ENCODE measurements at regions not wholly inside any gene's neighbourhood (a gene's known extent, or its start where the extent isn't known, plus 50 kb on each side); places are given as distances from the start of the nearest gene placed in this dataset.
"Not testable (repeated sequence)": the region's sequence is repeated elsewhere in the genome, so short reads cannot be mapped to it uniquely, and the experiment has no call there.

DNA sequence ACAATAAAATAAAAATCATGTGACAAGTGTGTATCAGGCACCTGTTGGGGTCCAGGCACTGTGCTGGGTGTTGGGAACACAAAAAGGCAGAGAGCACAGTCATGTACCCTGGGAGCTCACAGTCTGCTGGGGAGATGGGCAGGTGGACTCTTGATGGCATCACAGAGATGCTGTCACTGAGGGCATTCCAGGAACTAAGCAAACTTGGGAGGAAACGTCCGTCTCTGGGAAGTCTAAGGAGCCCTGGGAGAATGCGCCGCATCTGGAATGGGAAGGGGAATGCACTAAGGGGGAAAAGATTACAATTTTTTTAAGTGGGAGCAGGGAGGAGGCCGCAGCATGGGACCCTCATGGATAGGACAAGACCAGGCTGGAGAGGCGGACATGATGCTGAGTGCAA is 80.9 kb upstream of the ZNF423 start:
- intact Hi-C loops (cut with DNase I), result no loop called here
- peak; percentile 41 for DNase-seq (ENCODE audit: low spot score)

DNA sequence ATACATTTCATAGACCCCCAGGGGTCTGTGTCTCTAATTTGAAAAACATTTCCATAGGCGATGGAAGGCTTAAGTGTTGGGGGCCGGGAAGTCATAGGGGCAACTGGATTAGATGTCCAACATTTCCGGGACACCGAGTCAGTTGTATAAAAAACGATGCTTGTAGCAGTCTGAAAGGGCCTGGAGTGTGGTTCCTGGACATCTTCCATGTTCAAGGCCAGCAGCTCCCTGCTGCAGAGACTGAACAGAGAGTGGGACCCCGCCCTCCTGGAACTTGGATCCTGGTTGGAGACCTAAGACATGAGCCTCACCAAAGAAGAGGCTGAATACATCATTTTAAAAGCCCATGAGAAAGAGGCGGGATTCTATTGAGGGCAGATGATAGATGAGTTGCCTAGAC is 82.0 kb upstream of the ZNF423 start:
- peak; percentile 45 for DNase-seq (ENCODE audit: low spot score)
- intact Hi-C loops (cut with DNase I), result no loop called here

DNA sequence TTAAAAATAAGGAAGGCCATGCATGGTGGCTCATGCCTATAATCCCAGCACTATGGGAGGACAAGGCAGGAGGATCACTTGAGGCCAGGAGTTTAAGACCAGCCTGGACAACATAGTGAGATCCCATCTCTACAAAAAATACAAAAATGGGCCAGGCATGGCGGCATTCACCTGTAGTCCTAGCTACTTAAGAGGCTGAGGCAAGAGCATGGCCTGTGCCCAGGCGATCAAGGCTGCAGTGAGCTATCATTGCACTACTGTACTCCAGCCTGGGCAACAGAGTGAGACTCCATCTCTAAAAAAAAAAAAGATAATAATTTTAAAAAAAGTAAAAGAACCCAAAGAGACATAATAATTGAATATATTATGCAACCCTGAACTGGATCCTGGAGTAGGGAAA is 83.6 kb upstream of the ZNF423 start:
- DNase-seq (ENCODE audit: low spot score), result peak; percentile 32
- intact Hi-C loops (cut with DNase I), result no loop called here

DNA sequence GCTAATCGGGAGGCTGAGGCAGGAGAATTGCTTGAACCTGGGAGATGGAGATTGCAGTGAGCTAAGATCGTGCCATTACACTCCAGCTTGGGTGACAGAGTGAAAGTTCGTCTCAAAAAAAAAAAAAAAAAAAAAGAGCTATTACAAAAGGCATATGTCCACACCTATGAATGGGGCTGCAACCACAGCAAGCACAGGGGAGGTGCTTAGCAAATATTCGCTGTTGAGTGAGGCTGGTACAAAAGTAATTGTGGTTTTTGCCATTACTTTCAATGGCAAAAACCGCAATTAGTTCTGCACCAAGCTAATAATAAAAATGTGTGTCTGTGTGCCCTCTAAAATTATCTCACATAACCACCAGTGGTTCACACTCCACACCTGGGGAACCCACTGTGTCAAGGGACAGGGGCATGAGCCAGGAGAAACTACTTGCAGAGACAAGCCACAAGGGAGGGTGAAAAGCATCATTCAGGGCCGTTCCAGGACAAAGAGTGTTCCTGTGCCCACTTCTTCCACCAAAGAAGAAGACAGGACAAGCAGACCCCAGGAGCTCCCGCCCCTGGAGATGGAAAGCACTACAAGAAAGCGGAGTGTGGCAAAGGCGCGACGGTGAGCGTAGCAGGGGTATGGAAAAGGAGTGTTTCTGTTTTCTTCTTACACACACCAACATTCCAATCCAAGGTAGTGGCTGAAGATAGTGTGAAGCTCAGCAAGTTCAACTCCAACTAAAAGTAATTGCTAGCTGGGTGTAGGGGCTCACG is 84.4 kb upstream of the CNEP1R1 start:
- peak; percentile 64 for DNase-seq (ENCODE audit: low spot score)
- intact Hi-C loops (cut with DNase I), result no loop called here

DNA sequence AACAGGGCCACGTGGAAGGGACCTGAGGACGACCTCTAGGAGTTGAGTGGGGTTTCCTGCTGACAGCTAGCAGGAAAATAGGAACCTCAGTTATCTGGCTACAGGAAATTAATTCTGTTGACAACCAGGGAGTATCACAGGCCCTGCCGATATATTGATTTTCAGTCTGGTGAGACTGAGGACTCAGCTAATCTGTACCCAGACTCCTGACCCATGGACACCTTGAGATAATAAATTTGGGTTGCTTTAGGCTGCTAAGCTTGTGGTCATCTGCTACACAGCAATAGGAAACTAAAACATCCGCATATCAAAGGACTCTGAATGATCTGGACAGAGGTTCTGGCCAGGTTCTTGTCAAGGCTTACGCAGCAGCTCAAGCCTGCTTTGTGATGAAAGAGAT is 80.8 kb upstream of the CNEP1R1 start:
- intact Hi-C loops (cut with DNase I), result no loop called here
- DNase-seq (ENCODE audit: low spot score), result no peak

DNA sequence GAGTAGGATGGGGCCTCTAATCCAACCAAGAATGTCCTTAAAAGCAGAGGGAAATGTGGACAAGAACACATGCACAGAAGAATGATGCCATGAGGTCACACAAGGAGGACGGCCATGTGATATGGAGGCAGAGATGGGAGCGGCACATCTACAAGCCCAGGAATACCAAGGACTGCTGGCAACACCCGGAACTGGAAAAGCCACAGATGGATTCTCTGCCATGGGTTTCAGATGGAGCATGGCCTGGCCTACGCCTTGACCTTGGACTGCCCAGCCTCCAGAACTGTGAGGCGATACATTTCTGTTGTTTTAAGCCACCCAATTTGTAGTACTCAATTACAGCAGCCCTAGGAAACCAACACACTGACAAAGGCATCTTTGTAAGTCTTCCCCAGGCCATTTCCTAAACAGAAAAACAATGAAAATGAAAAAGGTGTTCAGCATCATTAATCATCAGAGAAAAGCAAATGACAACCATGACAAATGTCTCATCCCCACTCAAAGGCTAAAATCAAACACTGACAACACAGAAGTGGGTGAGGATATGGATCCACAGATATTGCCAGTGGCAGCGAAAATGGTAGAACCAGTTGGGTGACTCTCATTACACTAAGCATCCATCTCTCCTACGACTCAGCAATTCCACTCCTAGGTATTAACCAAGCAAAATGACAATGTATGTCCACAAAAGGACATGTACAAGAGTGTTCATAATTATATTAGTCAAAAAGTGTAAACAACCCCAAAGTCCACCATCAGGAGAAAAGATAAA is 76.9 kb upstream of the CNEP1R1 start:
- intact Hi-C loops (cut with DNase I), result no loop called here
- DNase-seq (ENCODE audit: low spot score), result peak; percentile 13

DNA sequence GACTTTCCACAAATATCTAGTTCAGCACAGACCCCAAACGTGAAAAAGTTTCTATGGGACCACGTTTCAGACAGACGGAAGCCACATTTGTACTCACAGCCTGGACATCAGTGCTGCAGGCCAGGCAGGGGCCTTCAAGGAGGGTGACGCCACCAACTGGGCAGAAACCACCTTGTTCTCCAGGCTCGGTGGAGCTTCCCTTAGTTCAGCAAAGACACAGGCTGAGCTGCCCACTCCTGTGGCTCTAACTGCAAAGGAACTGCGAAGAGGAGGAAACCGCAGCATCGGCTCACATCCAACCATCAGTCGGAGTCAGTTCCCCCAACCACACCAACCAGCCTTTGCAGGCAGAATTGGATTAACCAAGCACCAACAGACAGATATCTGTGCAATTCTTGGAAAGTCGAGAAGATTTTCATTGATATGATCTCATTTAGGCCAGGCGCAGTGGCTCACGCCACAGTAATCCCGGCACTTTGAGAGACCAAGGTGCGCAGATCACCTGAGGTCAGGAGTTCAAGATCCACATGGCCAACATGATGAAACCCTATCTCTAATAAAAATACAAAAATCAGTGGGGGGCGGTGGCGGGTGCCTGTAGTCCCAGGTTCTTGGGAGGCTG is 73.3 kb upstream of the CNEP1R1 start:
- intact Hi-C loops (cut with DNase I), result no loop called here
- peak; percentile 51 for DNase-seq (ENCODE audit: low spot score)

DNA sequence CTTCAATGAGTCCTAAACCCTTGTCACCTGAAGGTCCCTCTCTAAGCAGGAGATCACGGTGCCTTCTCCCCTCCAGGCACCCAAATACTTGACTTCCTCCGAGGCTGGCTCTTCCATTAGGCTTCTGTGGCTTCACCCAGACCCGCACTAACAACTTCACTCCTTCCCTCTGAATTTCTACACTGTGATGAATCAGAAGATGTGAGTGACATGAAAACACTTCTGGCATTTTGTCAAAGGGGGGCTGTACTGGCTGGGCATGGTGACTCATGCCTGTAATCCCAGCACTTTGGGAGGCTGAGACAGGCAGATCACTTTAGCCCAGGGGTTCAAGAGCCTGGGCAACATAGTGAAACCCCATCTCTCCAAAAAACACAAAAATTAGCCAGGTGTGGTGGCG is 72.6 kb upstream of the CNEP1R1 start:
- intact Hi-C loops (cut with DNase I), result no loop called here
- DNase-seq (ENCODE audit: low spot score), result peak; percentile 8

DNA sequence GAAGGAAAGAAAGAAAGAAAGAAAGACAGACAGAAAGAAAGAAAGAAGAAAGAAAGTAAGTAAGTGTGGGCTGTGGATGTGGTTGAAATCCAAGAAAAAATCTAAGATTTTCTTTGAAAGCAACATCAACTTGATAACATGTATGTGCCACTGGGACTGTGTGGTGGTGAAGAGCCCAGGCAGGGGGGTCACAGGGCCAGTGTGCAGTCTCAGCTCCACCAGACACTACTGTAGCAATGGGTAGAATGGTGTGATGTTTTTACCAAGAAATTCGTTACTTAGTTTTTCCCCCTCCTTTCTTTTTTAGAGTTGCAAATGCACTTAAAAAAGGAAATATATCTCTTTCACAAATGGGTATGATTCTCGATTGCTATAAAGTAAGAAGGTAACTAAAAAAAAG is 71.9 kb upstream of the CNEP1R1 start:
- DNase-seq (ENCODE audit: low spot score), result no peak
- intact Hi-C loops (cut with DNase I), result no loop called here

DNA sequence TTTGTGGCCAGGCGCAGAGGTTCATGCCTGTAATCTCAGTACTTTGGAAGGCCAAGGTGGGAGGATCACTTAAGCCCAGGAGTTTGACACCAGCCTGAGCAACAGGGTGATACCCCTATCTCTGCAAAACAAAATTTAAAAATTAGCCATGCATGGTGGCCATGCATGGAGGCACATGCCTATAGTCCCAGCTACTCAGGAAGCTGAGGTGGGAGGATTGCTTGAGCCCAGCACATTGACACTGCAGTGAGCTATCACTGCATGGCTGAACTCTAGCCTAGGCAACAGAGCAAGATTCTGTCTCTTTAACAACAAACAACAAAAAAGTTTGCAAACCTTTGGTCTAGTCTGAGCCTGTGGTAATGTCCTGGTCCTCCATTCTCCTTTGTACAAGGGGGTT is 69.2 kb upstream of the CNEP1R1 start:
- intact Hi-C loops (cut with DNase I), result no loop called here
- DNase-seq (ENCODE audit: low spot score), result peak; percentile 32

DNA sequence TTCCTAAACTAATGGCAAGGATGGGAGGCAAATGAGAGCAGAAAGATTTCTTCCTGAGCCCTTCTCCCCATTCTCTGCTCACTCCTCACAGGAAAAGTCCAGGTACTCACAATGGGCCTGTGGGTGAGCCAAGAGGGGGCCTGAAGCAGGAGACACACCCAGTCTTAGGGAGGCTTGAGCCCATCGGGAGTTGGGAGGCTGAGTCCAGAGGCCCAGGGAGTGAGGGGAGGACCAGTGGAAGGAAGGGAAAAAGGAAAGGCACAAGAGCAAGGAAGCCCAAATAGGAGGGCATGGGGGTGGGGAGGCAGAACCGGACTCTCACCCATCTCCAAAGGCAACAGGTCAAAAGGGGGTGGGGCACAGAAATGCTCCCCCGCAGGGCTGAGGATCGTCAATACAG is 68.1 kb upstream of the CNEP1R1 start:
- intact Hi-C loops (cut with DNase I), result no loop called here

DNA sequence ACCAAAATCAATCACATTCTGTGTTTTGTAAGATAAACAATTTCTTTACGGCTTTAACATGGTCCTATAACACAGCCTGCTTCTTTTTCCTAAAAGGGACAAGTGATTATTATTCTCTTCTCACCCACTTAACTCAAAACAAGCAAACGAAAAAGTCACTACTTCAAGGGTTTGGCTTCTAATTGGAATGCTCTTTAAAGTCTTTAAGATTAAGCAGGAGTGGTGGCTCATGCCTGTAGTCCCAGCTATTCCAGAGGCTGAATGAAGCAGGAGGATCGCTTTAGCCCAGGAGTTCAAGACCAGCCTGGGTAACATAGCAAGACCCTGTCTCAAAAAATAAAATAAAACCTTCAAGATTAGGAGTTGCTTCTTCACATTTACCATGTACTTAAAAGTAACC is 66.6 kb upstream of the CNEP1R1 start:
- DNase-seq (ENCODE audit: low spot score), result no peak
- intact Hi-C loops (cut with DNase I), result no loop called here

More for the DNA sequence above, 68.1 kb upstream of the CNEP1R1 start:
- DNase-seq (ENCODE audit: low spot score), result peak; percentile 47

DNA sequence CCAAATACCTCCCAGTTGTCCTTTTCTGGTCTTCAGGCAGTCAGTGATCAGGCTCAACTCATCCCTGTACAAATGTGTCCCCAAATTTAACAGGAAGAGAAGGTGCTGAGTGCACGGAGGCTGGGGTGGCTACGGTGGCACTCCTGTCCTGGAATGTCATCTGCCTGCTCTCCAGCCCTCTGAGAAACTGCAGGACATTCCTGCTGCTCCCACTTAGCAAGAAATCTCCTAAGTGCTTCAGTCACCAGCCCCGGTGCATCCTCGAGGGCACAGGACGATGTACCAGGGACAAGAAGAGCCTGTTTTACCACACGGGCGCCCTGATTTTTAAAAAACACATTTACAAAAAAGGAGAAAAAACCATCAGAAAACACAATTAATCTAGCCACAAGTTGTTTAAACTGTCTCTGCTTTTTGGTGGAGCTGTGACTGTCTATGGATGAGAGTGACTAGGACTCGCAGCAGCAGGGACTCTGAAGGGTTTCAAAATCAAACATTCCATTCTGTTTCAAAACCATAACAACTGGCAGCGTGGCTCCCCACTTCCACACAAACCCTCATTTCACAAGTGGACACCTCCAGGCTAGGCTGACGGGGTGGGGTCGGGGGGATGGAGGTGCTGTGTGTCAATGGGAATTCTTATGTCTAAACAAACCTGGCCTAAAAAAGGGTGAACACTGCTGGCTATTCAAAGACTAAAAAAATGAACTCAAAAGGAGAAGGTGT is 65.3 kb upstream of the CNEP1R1 start:
- intact Hi-C loops (cut with DNase I), result no loop called here
- peak; percentile 41 for DNase-seq (ENCODE audit: low spot score)

DNA sequence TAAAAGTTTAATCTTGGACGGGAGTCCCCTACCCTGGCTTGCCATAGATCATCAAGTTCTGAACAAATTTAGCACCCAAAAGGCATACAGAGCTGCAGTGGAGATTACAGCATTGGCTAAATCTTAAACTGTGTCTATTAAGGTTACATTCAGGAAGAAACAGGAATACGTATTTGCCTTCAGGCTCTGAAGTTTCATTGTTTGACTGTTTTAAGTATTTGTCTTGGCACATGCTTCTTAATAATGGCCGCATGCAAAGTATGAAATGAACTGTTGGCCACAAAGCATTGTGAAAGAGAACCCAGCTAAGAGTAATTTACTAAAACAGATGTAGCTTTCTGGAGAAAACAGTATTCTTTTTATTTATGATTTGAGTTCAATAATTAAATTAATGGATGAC is 63.9 kb upstream of the CNEP1R1 start:
- DNase-seq (ENCODE audit: low spot score), result no peak
- intact Hi-C loops (cut with DNase I), result no loop called here

DNA sequence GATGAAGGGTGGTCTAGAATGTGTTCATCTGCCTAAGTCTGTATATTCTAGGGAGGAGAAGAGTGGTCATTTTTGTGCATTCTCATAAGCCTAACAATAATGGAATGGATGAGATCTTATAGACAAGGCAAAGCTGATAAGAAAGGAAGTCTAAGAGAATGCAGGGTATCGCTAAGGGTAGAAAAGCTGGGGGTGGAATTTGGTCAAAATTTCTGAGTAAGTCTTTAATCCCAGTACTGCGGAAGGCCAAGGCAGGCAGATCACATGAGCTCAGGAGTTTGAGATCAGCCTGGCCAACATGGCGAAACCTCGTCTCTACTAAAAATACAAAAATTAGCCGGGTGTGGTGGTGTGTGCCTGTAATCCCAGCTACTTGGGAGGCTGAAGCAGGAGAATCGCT is 62.5 kb upstream of the CNEP1R1 start:
- peak; percentile 37 for DNase-seq (ENCODE audit: low spot score)
- intact Hi-C loops (cut with DNase I), result not testable (repeated sequence)

DNA sequence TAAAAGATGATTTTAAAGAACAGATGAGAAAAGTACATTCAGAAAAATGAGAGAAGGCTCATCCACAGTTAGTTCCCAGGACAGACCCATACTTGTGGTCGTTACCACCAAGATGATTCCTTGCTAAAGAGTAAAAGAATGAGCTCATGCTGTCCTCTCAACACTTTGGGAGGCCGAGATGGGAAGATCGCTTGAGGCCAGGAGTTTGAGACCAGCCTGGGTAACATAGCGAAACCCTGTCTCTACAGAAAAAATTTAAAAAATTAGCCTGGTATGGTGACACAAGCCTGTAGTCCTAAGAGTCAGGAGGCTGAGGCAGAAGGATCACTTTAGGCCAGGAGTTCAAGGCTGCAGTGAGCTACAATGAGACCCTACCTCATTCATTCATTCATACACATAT is 60.7 kb upstream of the CNEP1R1 start:
- no peak for DNase-seq (ENCODE audit: low spot score)

DNA sequence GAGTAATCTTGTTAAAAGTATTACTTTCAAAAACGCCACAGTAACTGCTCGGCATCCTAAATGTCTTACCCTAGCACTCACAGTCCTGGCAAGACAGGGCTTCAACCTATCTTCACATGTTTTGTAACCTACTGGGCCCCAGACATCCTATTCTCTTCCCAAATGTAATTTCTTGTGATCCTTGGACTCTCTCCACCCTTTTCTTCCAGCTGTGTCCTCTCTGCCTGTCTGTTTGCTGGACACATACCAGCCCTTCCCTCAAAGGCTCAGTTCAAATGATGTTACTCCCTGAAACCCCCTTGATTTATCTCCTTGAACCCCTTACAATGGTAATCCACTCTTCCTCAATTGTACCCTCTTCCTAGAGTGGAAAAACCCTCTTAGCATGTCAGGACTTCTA is 60.1 kb upstream of the CNEP1R1 start:
- intact Hi-C loops (cut with DNase I), result no loop called here
- DNase-seq (ENCODE audit: low spot score), result no peak

More for the DNA sequence above, 60.7 kb upstream of the CNEP1R1 start:
- intact Hi-C loops (cut with DNase I), result no loop called here

DNA sequence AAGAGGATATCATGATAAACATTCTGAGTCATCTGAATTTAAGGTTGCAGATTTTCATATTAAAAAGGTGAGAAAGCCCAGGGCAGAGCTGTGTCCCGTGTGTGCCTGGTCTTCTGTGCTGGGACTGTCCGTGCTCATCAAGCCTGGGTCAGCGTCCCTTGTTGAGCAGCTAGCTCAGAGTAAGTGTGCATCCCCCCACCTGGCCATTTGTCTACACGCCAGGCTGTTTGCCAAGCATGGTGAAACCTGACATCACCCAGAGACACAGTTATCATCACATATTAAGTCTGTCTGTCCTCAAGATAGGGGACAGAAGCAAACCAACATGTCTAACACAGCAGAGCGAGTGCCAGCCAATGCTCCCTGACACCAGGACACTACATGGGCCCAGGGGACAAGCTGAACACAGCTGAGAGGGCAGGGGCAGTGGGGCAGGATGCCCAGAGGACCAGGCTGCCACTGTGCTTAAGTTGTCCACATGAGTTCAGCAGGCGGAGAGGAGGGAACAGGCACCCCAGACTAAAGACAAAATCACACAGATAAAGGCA is 57.9 kb upstream of the CNEP1R1 start:
- intact Hi-C loops (cut with DNase I), result no loop called here
- peak; percentile 32 for DNase-seq (ENCODE audit: low spot score)

Data from posterior vena cava (tissue), 2 donors.